SK-N-MC (cell line): ENCODE measurements at regions not wholly inside any gene's neighbourhood (a gene's known extent, or its start where the extent isn't known, plus 50 kb on each side); places are given as distances from the start of the nearest gene placed in this dataset.

Experiments used
- EZH2 ChIP-seq: fragments of 200-600 bp; sonication (generic); IDR thresholded peaks from one replicate; pipeline ENCODE4 v1.6.1; 2017; ENCODE audit warnings: antibody characterized with exemption
- POLR2AphosphoS5 ChIP-seq: IDR thresholded peaks from 2 replicates; pipeline ENCODE4 v1.6.1; 2012; ENCODE audit warnings: mild to moderate bottlenecking, low read depth, low read length, borderline replicate concordance

- no peak for TF ChIP-seq EZH2
- TF ChIP-seq POLR2AphosphoS5: no peak
Measured at GRCh38 chr10:55200020-55200419, 399.0 kb upstream of the PCDH15 start.
